ENCODE measurements at regions not wholly inside any gene's neighbourhood (a gene's known extent, or its start where the extent isn't known, plus 50 kb on each side); places are given as distances from the start of the nearest gene placed in this dataset.

DNA sequence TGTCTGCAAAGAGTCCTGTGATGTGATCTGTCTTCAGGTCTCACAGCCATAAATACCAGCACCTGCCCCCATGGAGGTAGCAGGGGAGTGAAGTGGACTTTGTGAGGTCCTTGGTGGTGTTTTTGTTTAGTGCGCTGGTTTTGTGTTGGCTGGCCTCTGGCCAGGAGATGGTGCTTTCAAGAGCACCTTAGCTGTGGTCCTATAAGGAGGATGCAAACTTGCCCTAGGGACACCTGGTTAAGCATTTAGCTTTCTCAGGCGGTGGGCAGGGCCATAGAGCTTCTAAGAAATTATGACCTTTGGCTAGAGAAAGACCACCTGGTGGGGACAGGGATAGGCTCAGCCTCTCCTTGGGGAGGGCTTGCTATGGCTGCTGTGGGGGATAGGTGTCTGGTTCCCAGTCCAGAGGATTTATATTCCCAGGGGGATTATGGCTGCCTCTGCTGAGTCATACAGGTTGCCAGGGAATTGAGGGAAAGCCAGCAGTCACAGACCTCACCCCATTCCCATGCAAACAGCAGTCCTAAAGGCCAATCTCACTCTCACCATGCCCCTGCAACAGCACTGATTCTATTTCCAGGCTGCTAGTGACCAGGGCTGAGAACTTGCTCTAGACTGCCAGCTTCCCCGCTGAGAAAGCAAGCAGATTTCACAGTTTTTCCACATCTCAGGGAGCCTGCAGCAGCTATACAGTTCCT is 259.3 kb downstream of the TFAP2B start:
- H3K4me1 ChIP-seq (ENCODE audit: insufficient read depth, low read length): no peaks in the 10 kb centered on the region
- H3K4me3 ChIP-seq (ENCODE audit: low read depth in 1 of 2, low read length in 2 of 2): no peak overlapping the region

DNA sequence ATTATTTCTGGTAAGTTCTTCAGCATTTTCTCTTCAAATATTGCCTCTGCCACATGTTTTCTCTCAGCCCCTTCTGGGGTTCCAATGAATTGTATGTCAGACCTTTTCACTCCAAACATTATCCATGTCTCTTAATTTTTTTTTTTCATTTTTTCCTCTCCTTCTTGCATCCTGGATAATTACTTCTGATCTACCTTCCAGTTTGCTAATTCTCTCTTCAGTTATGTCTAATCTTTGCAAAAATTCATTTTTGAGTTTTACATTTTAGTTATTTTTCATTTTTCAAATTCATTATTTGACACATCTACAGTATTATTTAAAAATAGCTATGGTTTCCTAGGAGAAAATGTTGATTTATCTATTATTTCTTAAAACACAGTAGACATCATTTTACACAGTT is 271.7 kb downstream of the TFAP2B start:
- Histone ChIP-seq H3K4me1 (ENCODE audit: insufficient read depth, low read length) (no peaks in the 10 kb centered on the region), H3K9me3 (ENCODE audit: low read length) (no peaks in the 10 kb centered on the region), H3K27me3 (ENCODE audit: control insufficient read depth in 1 of 2, insufficient read depth in 2 of 2, low read length in 2 of 2) (no peaks in the 10 kb centered on the region), H3K9ac (ENCODE audit: low read length) (no peak overlapping the region), H3K27ac (ENCODE audit: low read depth, low read length) (no peak overlapping the region), H3K36me3 (ENCODE audit: insufficient read depth, low read length) (no peaks in the 10 kb centered on the region), H3K4me3 (ENCODE audit: low read depth in 1 of 2, low read length in 2 of 2) (no peak overlapping the region)

More for the DNA sequence above, 259.3 kb downstream of the TFAP2B start:
- Histone ChIP-seq H3K27ac (ENCODE audit: low read depth, low read length) (no peak overlapping the region), H3K9me3 (ENCODE audit: low read length) (no peaks in the 10 kb centered on the region), H3K27me3 (ENCODE audit: control insufficient read depth in 1 of 2, insufficient read depth in 2 of 2, low read length in 2 of 2) (no peaks in the 10 kb centered on the region), H3K9ac (ENCODE audit: low read length) (no peak overlapping the region), H3K36me3 (ENCODE audit: insufficient read depth, low read length) (no peaks in the 10 kb centered on the region)

DNA sequence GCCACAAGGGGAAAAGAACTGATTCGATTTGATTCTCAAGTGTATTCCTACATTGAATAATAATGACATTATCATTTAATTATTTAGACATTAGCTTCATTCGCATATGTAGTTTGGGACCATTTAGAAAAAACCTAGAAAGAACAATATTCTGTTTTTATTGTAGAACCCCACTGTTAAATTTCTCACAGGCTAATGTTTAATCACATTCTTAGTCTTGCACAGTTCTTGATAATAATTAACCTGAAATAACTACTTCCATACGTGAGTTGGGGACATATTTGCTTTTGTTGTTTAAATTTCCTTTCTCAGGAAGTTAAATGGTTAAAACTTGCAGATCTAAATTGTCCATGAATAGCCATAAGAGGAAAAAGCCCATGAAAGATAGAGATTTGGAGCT is 275.2 kb downstream of the TFAP2B start:
- H3K4me3 ChIP-seq (ENCODE audit: low read depth in 1 of 2, low read length in 2 of 2): no peak overlapping the region
- no peak overlapping the region for H3K27ac ChIP-seq (ENCODE audit: low read depth, low read length)
- no peaks in the 10 kb centered on the region for H3K36me3 ChIP-seq (ENCODE audit: insufficient read depth, low read length)
- no peaks in the 10 kb centered on the region for H3K4me1 ChIP-seq (ENCODE audit: insufficient read depth, low read length)
- no peaks in the 10 kb centered on the region for H3K9me3 ChIP-seq (ENCODE audit: low read length)
- no peaks in the 10 kb centered on the region for H3K27me3 ChIP-seq (ENCODE audit: control insufficient read depth in 1 of 2, insufficient read depth in 2 of 2, low read length in 2 of 2)
- H3K9ac ChIP-seq (ENCODE audit: low read length): no peak overlapping the region

DNA sequence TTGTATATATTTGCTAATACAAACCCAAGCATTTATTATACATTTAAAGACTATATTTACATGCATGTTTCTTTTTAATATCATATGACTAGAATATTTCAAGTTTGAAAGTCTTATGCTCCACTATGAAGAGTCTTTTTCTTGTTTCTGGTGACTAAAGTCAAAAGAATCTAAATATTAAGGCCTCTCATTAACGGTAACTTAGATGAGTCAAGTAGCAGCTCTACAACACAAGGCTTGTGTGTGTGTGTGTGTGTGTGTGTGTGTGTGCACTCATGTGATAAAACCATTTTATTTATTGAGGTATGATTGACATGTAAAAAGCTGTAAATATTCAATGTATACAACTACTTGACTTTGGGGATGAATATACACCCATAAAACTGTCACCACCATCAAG is 275.6 kb downstream of the TFAP2B start:
- Histone ChIP-seq H3K27ac (ENCODE audit: low read depth, low read length) (no peak overlapping the region), H3K9ac (ENCODE audit: low read length) (no peak overlapping the region), H3K4me1 (ENCODE audit: insufficient read depth, low read length) (no peaks in the 10 kb centered on the region), H3K27me3 (ENCODE audit: control insufficient read depth in 1 of 2, insufficient read depth in 2 of 2, low read length in 2 of 2) (no peaks in the 10 kb centered on the region), H3K4me3 (ENCODE audit: low read depth in 1 of 2, low read length in 2 of 2) (no peak overlapping the region), H3K36me3 (ENCODE audit: insufficient read depth, low read length) (no peaks in the 10 kb centered on the region), H3K9me3 (ENCODE audit: low read length) (no peaks in the 10 kb centered on the region)

DNA sequence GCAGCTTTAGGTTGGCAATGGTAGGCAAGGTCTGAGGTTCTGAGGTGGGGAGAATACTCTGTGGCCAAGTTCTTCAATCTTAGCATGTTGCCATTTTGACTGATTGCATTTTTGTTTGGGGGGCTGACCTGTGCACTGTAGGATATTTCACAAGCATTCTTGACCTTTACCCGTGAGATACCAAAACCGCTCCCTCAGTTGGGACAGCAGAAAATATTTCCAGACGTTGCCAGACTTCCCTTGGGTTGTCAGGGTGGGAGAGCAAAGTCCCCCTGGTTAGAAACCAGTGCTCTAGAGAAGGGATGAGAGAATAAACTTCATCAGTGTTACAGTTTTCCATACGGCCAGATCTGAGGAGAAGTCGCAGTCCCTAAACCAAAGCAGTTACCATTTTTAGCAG is 279.6 kb downstream of the TFAP2B start:
- Histone ChIP-seq H3K4me1 (ENCODE audit: insufficient read depth, low read length) (no peaks in the 10 kb centered on the region), H3K9ac (ENCODE audit: low read length) (no peak overlapping the region), H3K27me3 (ENCODE audit: control insufficient read depth in 1 of 2, insufficient read depth in 2 of 2, low read length in 2 of 2) (no peaks in the 10 kb centered on the region), H3K36me3 (ENCODE audit: insufficient read depth, low read length) (no peaks in the 10 kb centered on the region), H3K9me3 (ENCODE audit: low read length) (no peaks in the 10 kb centered on the region), H3K27ac (ENCODE audit: low read depth, low read length) (no peak overlapping the region), H3K4me3 (ENCODE audit: low read depth in 1 of 2, low read length in 2 of 2) (no peak overlapping the region)

DNA sequence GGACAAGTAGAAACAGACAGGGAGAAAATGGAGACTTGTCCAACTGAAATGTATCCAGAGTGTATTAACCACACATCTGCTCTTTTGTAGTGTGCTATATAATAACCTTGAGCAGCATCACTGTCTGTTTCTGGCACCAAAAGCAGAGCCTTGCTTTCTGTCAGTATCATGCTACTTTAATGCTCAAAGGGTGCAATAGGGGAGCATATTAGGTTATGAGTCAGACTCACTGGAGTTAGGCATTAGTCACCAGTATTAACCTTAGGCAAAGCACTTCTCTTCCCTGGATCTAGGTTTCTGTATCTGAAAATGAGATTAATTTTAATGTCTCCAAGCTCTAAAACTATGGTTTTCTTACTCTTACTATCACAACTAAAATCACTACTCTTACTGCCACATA is 280.1 kb downstream of the TFAP2B start:
- Histone ChIP-seq H3K9me3 (ENCODE audit: low read length) (no peaks in the 10 kb centered on the region), H3K27me3 (ENCODE audit: control insufficient read depth in 1 of 2, insufficient read depth in 2 of 2, low read length in 2 of 2) (no peaks in the 10 kb centered on the region), H3K4me1 (ENCODE audit: insufficient read depth, low read length) (no peaks in the 10 kb centered on the region), H3K36me3 (ENCODE audit: insufficient read depth, low read length) (no peaks in the 10 kb centered on the region), H3K9ac (ENCODE audit: low read length) (no peak overlapping the region), H3K4me3 (ENCODE audit: low read depth in 1 of 2, low read length in 2 of 2) (no peak overlapping the region), H3K27ac (ENCODE audit: low read depth, low read length) (no peak overlapping the region)

DNA sequence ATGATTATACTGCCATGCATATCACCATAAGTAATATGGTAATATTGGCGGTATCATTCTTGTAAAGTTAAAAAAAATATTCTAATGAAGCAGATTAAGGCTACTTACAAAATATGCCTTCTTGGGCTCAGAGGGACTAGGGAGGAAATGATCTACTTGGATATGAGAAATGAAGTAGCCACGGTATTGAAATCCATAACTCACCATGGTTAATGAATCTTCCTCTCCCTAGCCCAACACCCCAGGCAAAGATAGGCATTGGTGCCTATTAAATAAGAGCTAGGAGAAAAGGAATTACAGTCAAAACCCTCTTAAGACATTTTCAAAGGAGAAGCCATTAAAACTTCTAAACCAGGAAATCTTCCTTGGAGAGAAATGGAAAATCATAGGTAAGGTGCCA is 280.5 kb downstream of the TFAP2B start:
- Histone ChIP-seq H3K27ac (ENCODE audit: low read depth, low read length) (no peak overlapping the region), H3K4me3 (ENCODE audit: low read depth in 1 of 2, low read length in 2 of 2) (no peak overlapping the region), H3K27me3 (ENCODE audit: control insufficient read depth in 1 of 2, insufficient read depth in 2 of 2, low read length in 2 of 2) (no peaks in the 10 kb centered on the region), H3K36me3 (ENCODE audit: insufficient read depth, low read length) (no peaks in the 10 kb centered on the region), H3K9ac (ENCODE audit: low read length) (no peak overlapping the region), H3K9me3 (ENCODE audit: low read length) (no peaks in the 10 kb centered on the region), H3K4me1 (ENCODE audit: insufficient read depth, low read length) (no peaks in the 10 kb centered on the region)

DNA sequence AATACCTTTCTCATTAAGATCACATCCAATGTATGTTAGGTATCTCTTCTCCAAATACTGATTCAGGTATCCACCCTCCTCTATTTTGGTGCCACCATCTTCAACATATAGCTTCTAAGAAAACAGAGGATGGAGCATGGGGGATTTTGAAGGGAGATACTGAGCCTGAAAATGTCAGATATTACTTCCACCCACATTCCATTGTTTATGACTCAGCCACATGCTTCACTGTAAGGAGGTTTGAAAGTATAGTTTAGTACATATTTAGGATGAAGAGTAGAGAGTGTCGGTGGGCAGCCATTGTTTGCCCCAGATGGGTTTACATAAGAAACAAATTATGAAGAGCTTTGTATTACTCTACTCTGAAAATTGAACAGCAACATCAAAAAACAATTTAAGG is 286.7 kb downstream of the TFAP2B start:
- Histone ChIP-seq H3K9ac (ENCODE audit: low read length) (no peak overlapping the region), H3K4me3 (ENCODE audit: low read depth in 1 of 2, low read length in 2 of 2) (no peak overlapping the region), H3K27me3 (ENCODE audit: control insufficient read depth in 1 of 2, insufficient read depth in 2 of 2, low read length in 2 of 2) (no peaks in the 10 kb centered on the region), H3K36me3 (ENCODE audit: insufficient read depth, low read length) (no peaks in the 10 kb centered on the region), H3K4me1 (ENCODE audit: insufficient read depth, low read length) (no peaks in the 10 kb centered on the region), H3K27ac (ENCODE audit: low read depth, low read length) (no peak overlapping the region), H3K9me3 (ENCODE audit: low read length) (no peaks in the 10 kb centered on the region)

DNA sequence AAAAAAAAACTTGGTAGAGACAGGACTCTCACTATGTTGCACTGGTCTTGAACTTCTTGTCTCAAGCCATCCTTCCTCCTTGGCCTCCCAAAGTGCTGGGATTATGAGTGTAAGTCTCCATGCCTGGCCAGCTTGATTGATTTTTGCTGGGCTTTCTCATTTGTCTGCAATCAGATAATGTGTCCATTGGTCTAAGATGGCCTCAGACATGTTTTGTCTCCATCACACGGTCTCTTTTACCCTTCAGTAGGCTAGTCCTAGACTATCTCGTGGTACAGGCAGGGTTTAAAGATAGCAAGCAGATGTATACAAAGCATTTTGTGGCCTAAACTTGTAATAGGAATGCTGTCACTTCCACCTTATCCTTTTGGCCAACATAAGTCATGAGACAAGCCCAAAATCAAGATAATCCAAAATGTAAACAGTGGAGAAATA is 289.1 kb downstream of the TFAP2B start:
- H3K9ac ChIP-seq (ENCODE audit: low read length): no peak overlapping the region
- no peak overlapping the region for H3K4me3 ChIP-seq (ENCODE audit: low read depth in 1 of 2, low read length in 2 of 2)
- H3K4me1 ChIP-seq (ENCODE audit: insufficient read depth, low read length): no peaks in the 10 kb centered on the region
- H3K9me3 ChIP-seq (ENCODE audit: low read length): no peaks in the 10 kb centered on the region
- no peaks in the 10 kb centered on the region for H3K36me3 ChIP-seq (ENCODE audit: insufficient read depth, low read length)
- H3K27me3 ChIP-seq (ENCODE audit: control insufficient read depth in 1 of 2, insufficient read depth in 2 of 2, low read length in 2 of 2): no peaks in the 10 kb centered on the region
- no peak overlapping the region for H3K27ac ChIP-seq (ENCODE audit: low read depth, low read length)

DNA sequence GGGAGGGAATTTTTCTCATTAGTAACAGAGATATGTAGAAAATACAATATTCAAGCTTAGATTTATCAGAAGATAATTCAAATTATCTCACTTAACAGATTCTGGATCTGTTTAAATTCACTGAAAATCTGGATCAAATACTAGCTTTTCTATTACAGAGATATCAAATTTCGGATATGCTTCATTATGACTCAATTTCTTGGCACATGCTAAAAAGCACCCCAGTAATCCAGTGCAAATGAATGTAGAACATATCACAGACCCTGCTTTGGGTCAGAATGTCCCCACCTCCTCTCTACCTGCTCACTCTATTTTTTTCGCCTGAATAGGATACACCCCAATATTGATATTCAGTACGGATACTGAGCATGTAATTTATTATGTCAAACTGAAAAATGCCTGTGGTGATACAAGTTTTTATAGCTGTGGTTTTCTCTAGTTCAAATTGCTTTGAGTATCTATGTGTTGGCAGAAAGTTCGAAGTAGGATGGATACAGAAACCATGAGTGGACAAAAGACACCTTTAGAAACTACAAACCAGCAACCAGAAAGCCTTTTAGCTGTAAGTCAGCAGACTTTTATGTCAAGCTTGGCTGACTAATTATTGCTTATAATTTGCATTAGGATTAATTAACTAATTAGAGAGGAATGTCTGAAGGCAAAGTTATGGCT is 290.0 kb downstream of the TFAP2B start:
- no peaks in the 10 kb centered on the region for H3K9me3 ChIP-seq (ENCODE audit: low read length)
- H3K27ac ChIP-seq (ENCODE audit: low read depth, low read length): no peak overlapping the region
- H3K4me1 ChIP-seq (ENCODE audit: insufficient read depth, low read length): no peaks in the 10 kb centered on the region
- no peak overlapping the region for H3K9ac ChIP-seq (ENCODE audit: low read length)
- no peaks in the 10 kb centered on the region for H3K36me3 ChIP-seq (ENCODE audit: insufficient read depth, low read length)
- H3K27me3 ChIP-seq (ENCODE audit: control insufficient read depth in 1 of 2, insufficient read depth in 2 of 2, low read length in 2 of 2): no peaks in the 10 kb centered on the region
- H3K4me3 ChIP-seq (ENCODE audit: low read depth in 1 of 2, low read length in 2 of 2): no peak overlapping the region

DNA sequence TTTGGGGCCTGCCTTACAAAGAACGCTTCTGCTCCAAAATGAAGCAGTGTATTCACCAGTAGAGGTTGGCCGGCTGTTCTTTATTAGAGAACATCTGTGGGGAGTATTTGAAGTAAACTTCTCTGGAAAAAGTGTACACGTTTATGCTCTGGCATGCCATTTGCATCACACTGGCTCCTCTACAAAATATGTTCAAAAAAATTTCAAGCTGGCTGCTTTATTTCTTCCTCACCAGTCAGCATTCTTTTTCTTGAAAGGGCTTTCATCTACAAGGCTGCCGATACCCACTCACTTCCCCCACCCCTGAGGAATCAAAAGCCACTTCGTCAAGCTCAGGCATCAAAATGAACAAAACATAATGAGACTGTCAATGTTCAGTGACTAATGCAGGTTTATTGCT is 294.1 kb downstream of the TFAP2B start:
- H3K4me1 ChIP-seq (ENCODE audit: insufficient read depth, low read length): no peaks in the 10 kb centered on the region
- no peaks in the 10 kb centered on the region for H3K36me3 ChIP-seq (ENCODE audit: insufficient read depth, low read length)
- no peaks in the 10 kb centered on the region for H3K9me3 ChIP-seq (ENCODE audit: low read length)
- H3K27ac ChIP-seq (ENCODE audit: low read depth, low read length): no peak overlapping the region
- no peak overlapping the region for H3K9ac ChIP-seq (ENCODE audit: low read length)
- no peaks in the 10 kb centered on the region for H3K27me3 ChIP-seq (ENCODE audit: control insufficient read depth in 1 of 2, insufficient read depth in 2 of 2, low read length in 2 of 2)
- no peak overlapping the region for H3K4me3 ChIP-seq (ENCODE audit: low read depth in 1 of 2, low read length in 2 of 2)

DNA sequence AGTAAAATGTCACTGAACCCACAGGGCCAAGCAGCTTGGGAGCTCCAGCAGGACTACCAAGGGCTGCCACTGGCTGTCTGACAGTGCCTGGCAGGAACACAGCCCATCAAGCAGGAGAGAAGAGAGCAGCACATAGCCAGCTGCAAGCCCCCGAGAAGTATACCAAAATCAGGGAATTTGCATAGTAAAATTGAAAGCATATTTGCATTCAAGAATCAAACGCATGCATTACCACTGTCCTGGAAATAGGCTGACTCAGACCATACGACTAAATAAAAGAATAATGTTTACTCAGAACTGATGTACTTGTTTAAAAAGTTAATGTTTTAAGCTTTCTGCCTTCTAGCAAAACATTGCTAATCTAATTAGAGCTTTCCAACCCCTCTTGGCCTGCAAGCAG is 298.1 kb downstream of the TFAP2B start:
- H3K27ac ChIP-seq (ENCODE audit: low read depth, low read length): no peak overlapping the region
- H3K36me3 ChIP-seq (ENCODE audit: insufficient read depth, low read length): no peaks in the 10 kb centered on the region
- no peak overlapping the region for H3K4me3 ChIP-seq (ENCODE audit: low read depth in 1 of 2, low read length in 2 of 2)
- H3K9ac ChIP-seq (ENCODE audit: low read length): no peak overlapping the region
- H3K9me3 ChIP-seq (ENCODE audit: low read length): no peaks in the 10 kb centered on the region
- no peaks in the 10 kb centered on the region for H3K27me3 ChIP-seq (ENCODE audit: control insufficient read depth in 1 of 2, insufficient read depth in 2 of 2, low read length in 2 of 2)
- no peaks in the 10 kb centered on the region for H3K4me1 ChIP-seq (ENCODE audit: insufficient read depth, low read length)

All from muscle layer of colon (tissue), 2 donors.